Stimulated activated effector memory CD8-positive, alpha-beta T cell treated with anti-CD3 and anti-CD28 coated beads, Interleukin-12 subunit alpha, Interleukin-12 subunit beta, amount 100 ng/mL, for 72 hours (primary cell): ENCODE measurements at regions not wholly inside any gene's neighbourhood (a gene's known extent, or its start where the extent isn't known, plus 50 kb on each side); places are given as distances from the start of the nearest gene placed in this dataset.

ENCODE experiments used
- ATAC-seq: fragments of 150-1000 bp; cut with Tn5 transposase; 2 replicates; pipeline ENCODE4 v1.10.0; 2021
- DNase-seq, 2 donors: peaks; one replicate each; pipeline ENCODE4 v3.0.0; 2021 to 2022; ENCODE audit warnings: low spot score in 2 of 2
- H3K27ac Mint-ChIP-seq: one replicate; pipeline ENCODE4 v1.8.0; 2022; ENCODE audit warnings: mild to moderate bottlenecking, mixed read lengths
- H3K36me3 Mint-ChIP-seq: one replicate; pipeline ENCODE4 v1.8.0; 2022; ENCODE audit warnings: mild to moderate bottlenecking, mixed read lengths
- H3K4me1 Mint-ChIP-seq: one replicate; pipeline ENCODE4 v1.8.0; 2022; ENCODE audit warnings: mixed read lengths
- H3K4me3 Mint-ChIP-seq: one replicate; pipeline ENCODE4 v1.8.0; 2022; ENCODE audit warnings: mild to moderate bottlenecking, mixed read lengths
- H3K9me3 Mint-ChIP-seq: one replicate; pipeline ENCODE4 v1.8.0; 2022; ENCODE audit warnings: mixed read lengths

GRCh38 chr13:61852116-61852619 lies 436.5 kb upstream of the PCDH20 start:
- Mint-ChIP-seq H3K9me3 (peaks cover 11% of the 10 kb centered on the region), H3K4me3 (no peak overlapping the region), H3K27ac (no peak overlapping the region), H3K36me3 (no peaks in the 10 kb centered on the region), H3K4me1 (no peaks in the 10 kb centered on the region)
- no peak for ATAC-seq
- no peak for DNase-seq

GRCh38 chr13:61850794-61851193 lies 435.1 kb upstream of the PCDH20 start:
- H3K27ac Mint-ChIP-seq: no peak overlapping the region
- H3K4me3 Mint-ChIP-seq: no peak overlapping the region
- H3K9me3 Mint-ChIP-seq: peaks cover 11% of the 10 kb centered on the region
- no peak for DNase-seq
- no peaks in the 10 kb centered on the region for H3K4me1 Mint-ChIP-seq
- H3K36me3 Mint-ChIP-seq: no peaks in the 10 kb centered on the region
- no peak for ATAC-seq

- Mint-ChIP-seq H3K36me3 (no peaks in the 10 kb centered on the region), H3K9me3 (peaks cover 8% of the 10 kb centered on the region), H3K4me1 (no peaks in the 10 kb centered on the region), H3K27ac (no peak overlapping the region), H3K4me3 (no peak overlapping the region)
- ATAC-seq (no peak), DNase-seq (no peak)
Measured at GRCh38 chr13:61838568-61838967, 422.9 kb upstream of the PCDH20 start.

GRCh38 chr13:61833228-61833627 lies 417.6 kb upstream of the PCDH20 start:
- Mint-ChIP-seq H3K36me3 (no peaks in the 10 kb centered on the region), H3K9me3 (peaks cover 14% of the 10 kb centered on the region)
- ATAC-seq: no peak

GRCh38 chr13:61831026-61831425 lies 415.4 kb upstream of the PCDH20 start:
- DNase-seq (no peak), ATAC-seq (no peak)
- H3K4me3 Mint-ChIP-seq: no peak overlapping the region
- no peak overlapping the region for H3K27ac Mint-ChIP-seq
- no peaks in the 10 kb centered on the region for H3K4me1 Mint-ChIP-seq
- H3K9me3 Mint-ChIP-seq: peaks cover 13% of the 10 kb centered on the region
- no peaks in the 10 kb centered on the region for H3K36me3 Mint-ChIP-seq

More at GRCh38 chr13:61833228-61833627, 417.6 kb upstream of the PCDH20 start:
- H3K4me1 Mint-ChIP-seq: no peaks in the 10 kb centered on the region
- H3K4me3 Mint-ChIP-seq: no peak overlapping the region
- no peak for DNase-seq
- H3K27ac Mint-ChIP-seq: no peak overlapping the region

GRCh38 chr13:61830475-61830874 lies 414.8 kb upstream of the PCDH20 start:
- DNase-seq (no peak), ATAC-seq (no peak)
- no peak overlapping the region for H3K4me3 Mint-ChIP-seq
- no peaks in the 10 kb centered on the region for H3K4me1 Mint-ChIP-seq
- H3K9me3 Mint-ChIP-seq: peaks cover 8% of the 10 kb centered on the region
- H3K36me3 Mint-ChIP-seq: no peaks in the 10 kb centered on the region
- no peak overlapping the region for H3K27ac Mint-ChIP-seq

GRCh38 chr13:61824168-61824567 lies 408.5 kb upstream of the PCDH20 start:
- Mint-ChIP-seq H3K4me1 (no peaks in the 10 kb centered on the region), H3K4me3 (no peak overlapping the region), H3K36me3 (no peaks in the 10 kb centered on the region), H3K9me3 (peaks cover 11% of the 10 kb centered on the region), H3K27ac (no peak overlapping the region)
- ATAC-seq (no peak), DNase-seq (no peak)

GRCh38 chr13:61812286-61812685 lies 396.6 kb upstream of the PCDH20 start:
- H3K36me3 Mint-ChIP-seq: no peaks in the 10 kb centered on the region
- no peak overlapping the region for H3K4me3 Mint-ChIP-seq
- H3K4me1 Mint-ChIP-seq: no peaks in the 10 kb centered on the region
- H3K27ac Mint-ChIP-seq: no peak overlapping the region
- ATAC-seq (no peak), DNase-seq (no peak)
- peaks cover 19% of the 10 kb centered on the region for H3K9me3 Mint-ChIP-seq

GRCh38 chr13:61810065-61810464 lies 394.4 kb upstream of the PCDH20 start:
- Mint-ChIP-seq H3K9me3 (peaks cover 14% of the 10 kb centered on the region), H3K4me1 (no peaks in the 10 kb centered on the region), H3K4me3 (no peak overlapping the region), H3K27ac (no peak overlapping the region), H3K36me3 (no peaks in the 10 kb centered on the region)
- ATAC-seq: no peak
- no peak for DNase-seq

GRCh38 chr13:61797397-61797796 lies 381.7 kb upstream of the PCDH20 start:
- H3K9me3 Mint-ChIP-seq: peaks cover 9% of the 10 kb centered on the region
- H3K36me3 Mint-ChIP-seq: no peaks in the 10 kb centered on the region
- no peak for DNase-seq
- no peak overlapping the region for H3K4me3 Mint-ChIP-seq
- ATAC-seq: no peak
- H3K4me1 Mint-ChIP-seq: no peaks in the 10 kb centered on the region
- H3K27ac Mint-ChIP-seq: no peak overlapping the region

GRCh38 chr13:61795580-61795979 lies 379.9 kb upstream of the PCDH20 start:
- Mint-ChIP-seq H3K36me3 (no peaks in the 10 kb centered on the region), H3K4me3 (no peak overlapping the region), H3K9me3 (peaks cover 6% of the 10 kb centered on the region), H3K4me1 (no peaks in the 10 kb centered on the region), H3K27ac (no peak overlapping the region)
- ATAC-seq (no peak), DNase-seq (no peak)

GRCh38 chr13:61779456-61779855 lies 363.8 kb upstream of the PCDH20 start:
- Mint-ChIP-seq H3K4me1 (no peaks in the 10 kb centered on the region), H3K4me3 (no peak overlapping the region), H3K9me3 (peaks cover 17% of the 10 kb centered on the region), H3K27ac (no peak overlapping the region), H3K36me3 (no peaks in the 10 kb centered on the region)
- no peak for ATAC-seq
- no peak for DNase-seq

- no peaks in the 10 kb centered on the region for H3K4me1 Mint-ChIP-seq
- DNase-seq (no peak), ATAC-seq (no peak)
- no peak overlapping the region for H3K27ac Mint-ChIP-seq
- peaks cover 17% of the 10 kb centered on the region for H3K9me3 Mint-ChIP-seq
- H3K4me3 Mint-ChIP-seq: no peak overlapping the region
- H3K36me3 Mint-ChIP-seq: no peaks in the 10 kb centered on the region
Measured at GRCh38 chr13:61778531-61778930, 362.9 kb upstream of the PCDH20 start.

- Mint-ChIP-seq H3K4me1 (no peaks in the 10 kb centered on the region), H3K27ac (no peak overlapping the region), H3K4me3 (no peak overlapping the region), H3K36me3 (no peaks in the 10 kb centered on the region), H3K9me3 (peaks cover 16% of the 10 kb centered on the region)
- ATAC-seq: no peak
- no peak for DNase-seq
Measured at GRCh38 chr13:61777899-61778298, 362.2 kb upstream of the PCDH20 start.

GRCh38 chr13:61777271-61777670 lies 361.6 kb upstream of the PCDH20 start:
- DNase-seq: no peak
- Mint-ChIP-seq H3K9me3 (peaks cover 13% of the 10 kb centered on the region), H3K4me3 (no peak overlapping the region)

GRCh38 chr13:61774903-61775302 lies 359.3 kb upstream of the PCDH20 start:
- H3K4me3 Mint-ChIP-seq: no peak overlapping the region
- H3K9me3 Mint-ChIP-seq: peaks cover 15% of the 10 kb centered on the region
- DNase-seq (no peak), ATAC-seq (no peak)
- no peak overlapping the region for H3K27ac Mint-ChIP-seq
- no peaks in the 10 kb centered on the region for H3K4me1 Mint-ChIP-seq
- H3K36me3 Mint-ChIP-seq: no peaks in the 10 kb centered on the region

More at GRCh38 chr13:61777271-61777670, 361.6 kb upstream of the PCDH20 start:
- Mint-ChIP-seq H3K4me1 (no peaks in the 10 kb centered on the region), H3K27ac (no peak overlapping the region), H3K36me3 (no peaks in the 10 kb centered on the region)
- no peak for ATAC-seq

- Mint-ChIP-seq H3K4me3 (no peak overlapping the region), H3K4me1 (no peaks in the 10 kb centered on the region), H3K36me3 (no peaks in the 10 kb centered on the region), H3K27ac (no peak overlapping the region), H3K9me3 (peaks cover 5% of the 10 kb centered on the region)
- ATAC-seq: no peak
- DNase-seq: no peak
Measured at GRCh38 chr13:61770681-61771080, 355.0 kb upstream of the PCDH20 start.
